C4-2B (cell line): ENCODE measurements at regions not wholly inside any gene's neighbourhood (a gene's known extent, or its start where the extent isn't known, plus 50 kb on each side); places are given as distances from the start of the nearest gene placed in this dataset.

ENCODE experiments used
- H3K27ac ChIP-seq: fragments of 450-650 bp; 2 replicates; pipeline ENCODE4 v1.5.1; 2017
- CTCF ChIP-seq: fragments of 450-650 bp; conservative IDR thresholded peaks from 2 replicates; pipeline ENCODE4 v1.5.1; 2017; ENCODE audit warnings: mild to moderate bottlenecking
- ZFX ChIP-seq: fragments of 450-650 bp; IDR thresholded peaks from 2 replicates; pipeline ENCODE4 v1.6.1; 2017

- no peak overlapping the region for H3K27ac ChIP-seq
- no peak for TF ChIP-seq ZFX
- no peak for TF ChIP-seq CTCF
Observed at GRCh38 chr15:26311710-26312236, 448.6 kb upstream of the ATP10A start.

GRCh38 chr15:26298659-26299170 lies 435.6 kb upstream of the ATP10A start:
- H3K27ac ChIP-seq: no peak overlapping the region
- TF ChIP-seq CTCF (no peak), ZFX (no peak)

- no peak overlapping the region for H3K27ac ChIP-seq
- no peak for TF ChIP-seq CTCF
- no peak for TF ChIP-seq ZFX
Observed at GRCh38 chr15:26298010-26298658, 435.0 kb upstream of the ATP10A start.

DNA sequence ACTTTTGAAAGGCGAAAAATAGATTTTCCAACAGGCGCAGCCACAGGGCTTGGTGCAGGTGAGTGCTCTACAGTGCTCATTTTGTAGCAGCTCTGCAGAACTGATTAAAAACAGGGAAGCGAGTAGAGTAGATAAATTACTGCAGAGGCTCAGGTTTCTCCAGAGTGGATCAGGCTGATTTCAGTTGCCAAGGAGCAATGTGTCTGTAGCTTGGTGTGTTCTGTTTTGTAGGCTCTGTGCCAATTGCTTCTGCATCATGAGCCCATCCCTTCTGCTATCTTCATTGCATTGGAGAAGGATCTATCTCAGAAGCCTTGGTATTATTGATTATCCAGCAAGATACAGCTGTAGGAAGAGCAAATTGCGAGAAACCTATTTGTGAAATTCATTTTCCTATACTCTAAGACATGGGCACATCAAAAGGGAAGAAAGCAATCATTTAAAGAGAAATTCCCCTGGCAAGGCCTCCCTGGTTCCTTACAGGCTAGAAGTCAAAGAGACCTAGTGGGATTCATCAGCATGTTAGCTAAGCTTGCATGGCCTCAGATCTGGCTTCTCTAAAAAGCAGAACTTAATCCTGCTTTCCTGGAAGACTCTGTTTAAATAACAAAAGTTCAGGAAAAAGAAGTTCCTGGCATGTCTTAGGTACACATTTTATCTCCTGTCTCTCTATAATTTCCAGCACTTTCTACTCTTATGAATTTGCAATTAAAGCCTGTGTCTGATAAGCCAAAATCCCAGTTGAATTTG lies 432.4 kb upstream of the ATP10A start:
- no peak overlapping the region for H3K27ac ChIP-seq
- no peak for TF ChIP-seq CTCF
- TF ChIP-seq ZFX: no peak

GRCh38 chr15:26294059-26294689 lies 431.0 kb upstream of the ATP10A start:
- no peak overlapping the region for H3K27ac ChIP-seq
- TF ChIP-seq CTCF: peak; percentile 12
- TF ChIP-seq ZFX: no peak

DNA sequence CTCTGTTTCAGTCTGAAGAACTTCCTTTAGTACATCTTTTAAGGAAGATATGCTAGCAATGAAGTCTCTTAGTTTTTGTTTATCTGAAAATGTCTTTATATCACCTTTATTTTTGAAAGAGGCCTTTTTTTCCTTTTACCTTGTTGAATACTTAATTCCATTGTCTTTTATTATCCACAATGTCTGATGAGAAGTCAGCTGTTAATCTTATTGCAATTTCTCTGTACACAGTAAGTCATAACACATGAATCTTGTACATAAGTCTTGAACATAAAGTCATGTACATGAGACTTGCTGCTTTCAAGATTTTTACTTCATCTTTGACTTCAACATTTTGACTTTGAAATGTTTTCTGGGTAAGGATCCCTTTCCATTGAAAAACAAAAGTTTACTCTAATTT lies 424.3 kb upstream of the ATP10A start:
- TF ChIP-seq CTCF (no peak), ZFX (no peak)

DNA sequence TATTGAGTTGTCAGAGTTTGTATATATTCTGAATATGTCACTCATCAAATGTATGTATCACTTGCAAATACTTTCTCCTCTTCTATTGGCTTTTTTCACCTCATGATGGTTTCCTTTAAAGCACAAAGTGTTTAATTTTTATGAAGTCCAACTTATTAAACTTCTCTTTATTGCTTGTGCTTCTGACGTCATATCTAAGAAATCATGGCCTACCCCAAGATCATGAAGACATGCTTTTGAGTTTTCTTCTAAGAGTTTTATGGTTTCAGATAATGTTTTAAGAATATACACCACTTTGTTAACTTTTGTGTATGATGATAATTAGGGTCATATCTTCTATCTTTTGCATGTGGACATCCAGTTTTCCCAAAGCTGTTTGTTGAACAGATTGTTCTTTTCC lies 417.2 kb upstream of the ATP10A start:
- no peak for TF ChIP-seq CTCF
- no peak for TF ChIP-seq ZFX
- no peak overlapping the region for H3K27ac ChIP-seq

More for the DNA sequence above, 424.3 kb upstream of the ATP10A start:
- H3K27ac ChIP-seq: no peak overlapping the region
